ENCODE measurements at regions not wholly inside any gene's neighbourhood (a gene's known extent, or its start where the extent isn't known, plus 50 kb on each side); places are given as distances from the start of the nearest gene placed in this dataset.

GRCh38 chr10:81730891-81731290, 144.1 kb upstream of the NRG3 start:
- TF ChIP-seq, protein P1, sequence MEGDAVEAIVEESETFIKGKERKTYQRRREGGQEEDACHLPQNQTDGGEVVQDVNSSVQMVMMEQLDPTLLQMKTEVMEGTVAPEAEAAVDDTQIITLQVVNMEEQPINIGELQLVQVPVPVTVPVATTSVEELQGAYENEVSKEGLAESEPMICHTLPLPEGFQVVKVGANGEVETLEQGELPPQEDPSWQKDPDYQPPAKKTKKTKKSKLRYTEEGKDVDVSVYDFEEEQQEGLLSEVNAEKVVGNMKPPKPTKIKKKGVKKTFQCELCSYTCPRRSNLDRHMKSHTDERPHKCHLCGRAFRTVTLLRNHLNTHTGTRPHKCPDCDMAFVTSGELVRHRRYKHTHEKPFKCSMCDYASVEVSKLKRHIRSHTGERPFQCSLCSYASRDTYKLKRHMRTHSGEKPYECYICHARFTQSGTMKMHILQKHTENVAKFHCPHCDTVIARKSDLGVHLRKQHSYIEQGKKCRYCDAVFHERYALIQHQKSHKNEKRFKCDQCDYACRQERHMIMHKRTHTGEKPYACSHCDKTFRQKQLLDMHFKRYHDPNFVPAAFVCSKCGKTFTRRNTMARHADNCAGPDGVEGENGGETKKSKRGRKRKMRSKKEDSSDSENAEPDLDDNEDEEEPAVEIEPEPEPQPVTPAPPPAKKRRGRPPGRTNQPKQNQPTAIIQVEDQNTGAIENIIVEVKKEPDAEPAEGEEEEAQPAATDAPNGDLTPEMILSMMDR (IDR thresholded peaks at IDR 0.05 in 4 of 5, conservative IDR thresholded peaks at IDR 0.05 in 1 of 5), result no peak
- TF ChIP-seq POLR2A (IDR thresholded peaks at IDR 0.05), result no peak
